Fibroblast of pulmonary artery (primary cell): ENCODE measurements at regions not wholly inside any gene's neighbourhood (a gene's known extent, or its start where the extent isn't known, plus 50 kb on each side); places are given as distances from the start of the nearest gene placed in this dataset.

ENCODE experiments used
- DNase-seq: peaks from one replicate; pipeline ENCODE4 v3.0.0-alpha.2; 2010; ENCODE audit warnings: low read depth
- H3K4me3 ChIP-seq: replicated peaks from 2 replicates; pipeline ENCODE4 v1.5.1; 2011; ENCODE audit warnings: low read depth, mild to moderate bottlenecking, control low read depth, low read length, moderate library complexity
- TF ChIP-seq, protein P1 (sequence below): IDR thresholded peaks from 2 replicates; pipeline ENCODE4 v1.5.1; 2011; ENCODE audit warnings: mild to moderate bottlenecking, control low read depth, low read length, inconsistent platforms; ENCODE audit errors: missing control alignments

DNA sequence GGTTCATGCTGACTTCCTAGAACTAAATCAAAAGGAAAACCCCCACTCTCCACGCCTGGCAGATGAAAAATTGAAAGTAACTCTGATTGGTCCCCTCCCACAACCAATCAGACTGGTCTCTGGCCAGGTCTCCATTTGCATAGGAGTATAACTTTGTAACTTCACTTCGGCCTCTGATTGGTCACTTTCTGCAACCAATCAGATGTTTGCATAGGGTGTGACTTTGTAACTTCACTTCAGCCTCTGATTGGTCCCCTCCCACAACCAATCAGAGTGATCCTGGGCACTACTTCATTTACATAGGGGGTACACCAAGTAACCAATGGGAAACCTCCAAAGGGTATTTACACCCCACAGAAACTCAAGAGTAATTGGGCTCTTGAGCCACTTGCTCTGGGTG, 306.6 kb upstream of the PFKP start:
- no peak overlapping the region for H3K4me3 ChIP-seq
- TF ChIP-seq, protein P1, sequence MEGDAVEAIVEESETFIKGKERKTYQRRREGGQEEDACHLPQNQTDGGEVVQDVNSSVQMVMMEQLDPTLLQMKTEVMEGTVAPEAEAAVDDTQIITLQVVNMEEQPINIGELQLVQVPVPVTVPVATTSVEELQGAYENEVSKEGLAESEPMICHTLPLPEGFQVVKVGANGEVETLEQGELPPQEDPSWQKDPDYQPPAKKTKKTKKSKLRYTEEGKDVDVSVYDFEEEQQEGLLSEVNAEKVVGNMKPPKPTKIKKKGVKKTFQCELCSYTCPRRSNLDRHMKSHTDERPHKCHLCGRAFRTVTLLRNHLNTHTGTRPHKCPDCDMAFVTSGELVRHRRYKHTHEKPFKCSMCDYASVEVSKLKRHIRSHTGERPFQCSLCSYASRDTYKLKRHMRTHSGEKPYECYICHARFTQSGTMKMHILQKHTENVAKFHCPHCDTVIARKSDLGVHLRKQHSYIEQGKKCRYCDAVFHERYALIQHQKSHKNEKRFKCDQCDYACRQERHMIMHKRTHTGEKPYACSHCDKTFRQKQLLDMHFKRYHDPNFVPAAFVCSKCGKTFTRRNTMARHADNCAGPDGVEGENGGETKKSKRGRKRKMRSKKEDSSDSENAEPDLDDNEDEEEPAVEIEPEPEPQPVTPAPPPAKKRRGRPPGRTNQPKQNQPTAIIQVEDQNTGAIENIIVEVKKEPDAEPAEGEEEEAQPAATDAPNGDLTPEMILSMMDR, result no peak
- DNase-seq, result no peak

DNA sequence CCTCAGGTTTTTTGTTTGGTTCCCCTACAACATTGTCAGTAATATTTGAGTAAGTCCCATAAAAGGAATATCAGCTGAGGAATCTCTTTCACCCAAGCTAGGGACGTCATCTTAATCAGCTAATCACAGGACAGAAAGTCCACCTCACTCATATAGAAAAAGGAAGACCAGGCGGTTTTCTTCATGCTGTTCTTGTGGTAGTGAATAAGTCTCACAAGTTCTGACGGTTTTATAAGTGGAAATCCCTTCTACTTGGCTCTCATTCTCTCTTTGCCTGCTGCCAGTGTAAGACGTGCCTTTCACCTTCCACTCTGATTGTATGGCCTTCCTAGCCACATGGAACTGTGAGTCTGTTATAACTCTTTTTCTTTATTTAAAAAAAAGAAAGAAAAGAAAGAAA, 308.1 kb upstream of the PFKP start:
- TF ChIP-seq, protein P1, result no peak
- DNase-seq, result no peak
- no peak overlapping the region for H3K4me3 ChIP-seq

DNA sequence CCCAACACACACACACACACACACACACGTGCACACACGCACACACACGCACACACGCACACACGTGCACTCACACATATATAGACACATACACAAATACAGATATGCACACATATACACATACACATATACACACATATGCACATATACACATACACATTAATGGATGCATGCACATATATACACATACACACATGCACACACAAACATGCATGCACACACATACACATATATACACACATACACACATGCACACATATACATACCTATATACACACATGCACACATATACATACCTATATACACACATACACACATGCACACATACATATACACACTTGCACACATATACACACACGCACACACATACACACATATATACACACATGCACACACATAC, 312.4 kb upstream of the PFKP start:
- no peak for DNase-seq
- TF ChIP-seq, protein P1, result no peak
- no peak overlapping the region for H3K4me3 ChIP-seq

DNA sequence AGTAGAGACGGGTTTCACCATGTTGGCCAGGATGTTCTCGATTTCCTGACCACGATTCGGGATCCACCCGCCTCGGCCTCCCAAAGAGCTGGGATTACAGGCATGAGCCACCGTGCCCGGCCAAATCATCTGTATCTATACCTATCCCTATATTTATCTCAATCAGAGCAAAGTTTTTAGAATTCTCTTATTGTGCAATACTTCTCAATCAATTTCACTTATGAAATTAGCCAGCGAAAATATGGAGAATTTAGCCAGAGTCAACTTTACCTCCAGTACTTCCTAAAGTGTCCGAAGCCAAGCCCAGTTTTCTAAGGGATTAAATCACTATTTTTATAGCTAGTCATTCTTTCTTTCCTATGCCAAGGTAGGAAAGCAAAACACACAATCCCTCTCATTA, 319.1 kb upstream of the PFKP start:
- TF ChIP-seq, protein P1, result no peak
- no peak overlapping the region for H3K4me3 ChIP-seq
- no peak for DNase-seq

DNA sequence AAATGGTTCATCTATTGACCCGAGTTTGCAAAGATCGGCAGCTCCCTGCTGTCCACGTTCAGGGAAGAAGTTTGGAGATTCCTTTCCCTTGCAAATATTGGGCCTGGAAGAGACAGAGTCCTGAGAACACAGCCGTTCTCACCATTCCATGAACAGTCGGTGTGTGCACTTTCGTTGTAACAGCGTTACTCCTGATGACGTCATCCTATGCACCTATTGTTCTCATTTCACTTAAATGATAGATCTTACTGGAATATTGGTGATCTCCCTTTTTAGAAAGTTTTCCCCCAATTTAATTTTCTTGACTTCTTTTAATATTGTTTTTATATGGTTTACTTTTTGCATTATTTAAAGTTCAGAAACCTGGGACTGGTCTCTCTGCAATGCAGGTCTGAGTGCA, 320.7 kb upstream of the PFKP start:
- H3K4me3 ChIP-seq, result no peak overlapping the region
- TF ChIP-seq, protein P1, result no peak
- no peak for DNase-seq

DNA sequence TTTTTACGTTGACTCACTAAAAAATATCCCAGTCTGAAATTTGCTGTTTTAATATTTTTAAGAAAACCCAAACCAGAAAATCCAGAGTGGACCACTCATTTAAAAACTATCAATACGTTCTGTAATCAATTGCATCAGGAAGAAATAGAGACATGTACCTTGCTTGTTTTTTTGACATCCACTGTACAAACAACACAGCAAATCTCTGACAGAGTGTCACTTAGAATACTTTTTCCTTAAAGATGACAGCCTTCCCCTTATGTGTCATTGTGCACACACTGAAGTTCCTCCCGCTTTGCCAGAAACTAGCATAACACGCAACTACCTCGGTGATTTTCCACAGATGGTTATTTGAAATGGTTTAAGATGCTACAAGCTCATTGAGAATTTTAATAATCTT, 321.7 kb upstream of the PFKP start:
- TF ChIP-seq, protein P1, result no peak
- no peak overlapping the region for H3K4me3 ChIP-seq
- DNase-seq, result no peak

DNA sequence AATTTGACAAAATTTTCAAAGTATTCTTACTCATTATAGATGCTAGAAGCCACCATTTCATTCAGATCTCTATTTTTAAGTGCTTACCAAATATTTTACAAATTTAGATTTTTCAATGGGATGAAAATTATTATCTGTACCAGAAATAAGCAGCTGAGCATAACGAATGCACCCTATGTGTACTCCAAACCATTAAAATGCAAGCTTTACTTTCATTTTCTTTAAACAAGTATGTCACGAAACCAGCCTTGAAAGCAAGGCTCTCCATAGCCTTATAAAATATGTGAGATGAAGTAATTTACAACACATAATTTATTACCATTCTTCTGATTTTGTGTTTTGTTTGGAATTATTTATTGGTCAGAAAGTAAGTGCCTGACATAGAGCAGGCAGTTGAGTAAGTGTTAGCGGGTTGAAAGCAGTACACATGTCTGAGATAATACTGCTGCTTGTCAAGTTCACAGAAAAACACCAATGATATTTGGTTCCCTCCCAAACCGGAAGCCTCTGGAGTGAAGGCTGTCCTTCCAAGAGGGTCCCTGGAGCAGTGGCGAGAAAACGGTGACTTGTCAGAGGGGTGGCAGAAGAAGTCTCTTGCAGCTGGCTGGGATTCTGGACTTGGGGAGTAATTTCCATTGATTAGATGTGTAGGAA, 322.7 kb upstream of the PFKP start:
- H3K4me3 ChIP-seq, result no peak overlapping the region
- TF ChIP-seq, protein P1, result no peak
- DNase-seq, result no peak
